HepG2 (cell line): ENCODE measurements at regions not wholly inside any gene's neighbourhood (a gene's known extent, or its start where the extent isn't known, plus 50 kb on each side); places are given as distances from the start of the nearest gene placed in this dataset.

Experiments used
- MEIS2 ChIP-seq: sonication (generic); formaldehyde crosslinking; IDR thresholded peaks from 2 replicates; pipeline ENCODE4 v1.9.0; 2021; ENCODE audit warnings: mild to moderate bottlenecking, missing genetic modification reagents
- PCBP2 ChIP-seq: fragments of 200-400 bp; formaldehyde crosslinking; optimal IDR thresholded peaks from 2 replicates; pipeline ENCODE3; 2018; ENCODE audit warnings: low read length, low read depth; ENCODE audit not compliant: poor library complexity, severe bottlenecking
- RARG ChIP-seq: sonication (generic); formaldehyde crosslinking; IDR thresholded peaks from 2 replicates; pipeline ENCODE4 v1.4.0; 2020; ENCODE audit warnings: low read depth, mild to moderate bottlenecking, missing genetic modification reagents
- THYN1 ChIP-seq: sonication (generic); formaldehyde crosslinking; IDR thresholded peaks from 2 replicates; pipeline ENCODE4 v1.8.1; 2023; ENCODE audit warnings: low read depth, mild to moderate bottlenecking, moderate library complexity, missing genetic modification reagents, borderline replicate concordance
- ZNF766 ChIP-seq: sonication (generic); formaldehyde crosslinking; IDR thresholded peaks from 2 replicates; pipeline ENCODE4 v1.5.0; 2020; ENCODE audit warnings: missing genetic modification reagents, borderline replicate concordance
- TF ChIP-seq, protein P1 (sequence below): sonication (generic); formaldehyde crosslinking; IDR thresholded peaks from 2 replicates; pipeline ENCODE4 v1.4.0; 2020; ENCODE audit warnings: missing genetic modification reagents
- TF ChIP-seq, protein P2 (sequence below): sonication (generic); formaldehyde crosslinking; IDR thresholded peaks from 2 replicates; pipeline ENCODE4 v1.8.0; 2022; ENCODE audit warnings: mild to moderate bottlenecking, missing genetic modification reagents

DNA sequence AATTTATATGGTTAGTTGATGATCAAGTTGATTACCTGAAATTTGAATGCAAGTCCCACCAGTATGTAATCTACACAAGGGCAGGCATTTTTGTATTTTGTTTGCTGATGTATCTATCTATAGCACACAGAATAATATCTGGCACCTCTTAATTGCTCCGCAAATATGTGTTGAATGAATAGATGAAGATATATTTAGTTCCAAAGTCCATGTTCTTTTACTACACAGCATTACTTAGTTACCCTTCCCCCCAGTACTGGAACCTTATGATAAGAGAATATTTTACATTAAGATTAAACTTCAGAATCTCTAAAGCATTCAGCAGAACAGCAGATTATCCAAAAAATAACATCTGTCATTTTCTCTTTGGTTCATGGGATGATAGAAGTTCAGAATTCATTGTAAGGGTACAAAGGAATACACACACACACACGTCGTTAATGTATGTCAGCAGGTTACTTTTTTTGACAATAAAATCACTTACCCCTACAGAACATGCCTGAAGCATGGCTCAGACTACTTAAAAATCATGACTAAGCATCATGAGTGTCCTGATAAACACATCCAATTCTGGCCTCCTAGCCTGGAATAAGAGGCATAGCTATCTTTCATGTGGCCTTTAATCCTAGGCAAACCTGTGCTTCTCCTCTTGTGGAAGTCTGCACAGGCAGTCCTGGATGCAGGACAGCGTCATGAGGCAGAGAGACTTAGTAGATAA lies 148.9 kb upstream of the TBC1D5 start:
- TF ChIP-seq PCBP2 (no peak), ZNF766 (CRISPR knock-in tag) (no peak), THYN1 (no peak), RARG (no peak), MEIS2 (CRISPR knock-in tag) (no peak)
- TF ChIP-seq, protein P1, sequence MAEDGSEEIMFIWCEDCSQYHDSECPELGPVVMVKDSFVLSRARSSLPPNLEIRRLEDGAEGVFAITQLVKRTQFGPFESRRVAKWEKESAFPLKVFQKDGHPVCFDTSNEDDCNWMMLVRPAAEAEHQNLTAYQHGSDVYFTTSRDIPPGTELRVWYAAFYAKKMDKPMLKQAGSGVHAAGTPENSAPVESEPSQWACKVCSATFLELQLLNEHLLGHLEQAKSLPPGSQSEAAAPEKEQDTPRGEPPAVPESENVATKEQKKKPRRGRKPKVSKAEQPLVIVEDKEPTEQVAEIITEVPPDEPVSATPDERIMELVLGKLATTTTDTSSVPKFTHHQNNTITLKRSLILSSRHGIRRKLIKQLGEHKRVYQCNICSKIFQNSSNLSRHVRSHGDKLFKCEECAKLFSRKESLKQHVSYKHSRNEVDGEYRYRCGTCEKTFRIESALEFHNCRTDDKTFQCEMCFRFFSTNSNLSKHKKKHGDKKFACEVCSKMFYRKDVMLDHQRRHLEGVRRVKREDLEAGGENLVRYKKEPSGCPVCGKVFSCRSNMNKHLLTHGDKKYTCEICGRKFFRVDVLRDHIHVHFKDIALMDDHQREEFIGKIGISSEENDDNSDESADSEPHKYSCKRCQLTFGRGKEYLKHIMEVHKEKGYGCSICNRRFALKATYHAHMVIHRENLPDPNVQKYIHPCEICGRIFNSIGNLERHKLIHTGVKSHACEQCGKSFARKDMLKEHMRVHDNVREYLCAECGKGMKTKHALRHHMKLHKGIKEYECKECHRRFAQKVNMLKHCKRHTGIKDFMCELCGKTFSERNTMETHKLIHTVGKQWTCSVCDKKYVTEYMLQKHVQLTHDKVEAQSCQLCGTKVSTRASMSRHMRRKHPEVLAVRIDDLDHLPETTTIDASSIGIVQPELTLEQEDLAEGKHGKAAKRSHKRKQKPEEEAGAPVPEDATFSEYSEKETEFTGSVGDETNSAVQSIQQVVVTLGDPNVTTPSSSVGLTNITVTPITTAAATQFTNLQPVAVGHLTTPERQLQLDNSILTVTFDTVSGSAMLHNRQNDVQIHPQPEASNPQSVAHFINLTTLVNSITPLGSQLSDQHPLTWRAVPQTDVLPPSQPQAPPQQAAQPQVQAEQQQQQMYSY (CRISPR knock-in tag): no peak
- TF ChIP-seq, protein P2, sequence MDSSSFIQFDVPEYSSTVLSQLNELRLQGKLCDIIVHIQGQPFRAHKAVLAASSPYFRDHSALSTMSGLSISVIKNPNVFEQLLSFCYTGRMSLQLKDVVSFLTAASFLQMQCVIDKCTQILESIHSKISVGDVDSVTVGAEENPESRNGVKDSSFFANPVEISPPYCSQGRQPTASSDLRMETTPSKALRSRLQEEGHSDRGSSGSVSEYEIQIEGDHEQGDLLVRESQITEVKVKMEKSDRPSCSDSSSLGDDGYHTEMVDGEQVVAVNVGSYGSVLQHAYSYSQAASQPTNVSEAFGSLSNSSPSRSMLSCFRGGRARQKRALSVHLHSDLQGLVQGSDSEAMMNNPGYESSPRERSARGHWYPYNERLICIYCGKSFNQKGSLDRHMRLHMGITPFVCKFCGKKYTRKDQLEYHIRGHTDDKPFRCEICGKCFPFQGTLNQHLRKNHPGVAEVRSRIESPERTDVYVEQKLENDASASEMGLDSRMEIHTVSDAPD (CRISPR knock-in tag): no peak
